OCI-LY1 (cell line): ENCODE measurements at regions not wholly inside any gene's neighbourhood (a gene's known extent, or its start where the extent isn't known, plus 50 kb on each side); places are given as distances from the start of the nearest gene placed in this dataset.

Experiments used
- H2AFZ ChIP-seq: fragments of 200-600 bp; sonication (generic), shearing (Covaris generic); 2 replicates; pipeline ENCODE4 v1.6.0; 2014; ENCODE audit warnings: antibody characterized with exemption, mild to moderate bottlenecking, low read length
- H3F3A ChIP-seq: fragments of 200-600 bp; sonication (generic), shearing (Covaris generic); 2 replicates; pipeline ENCODE4 v1.6.0; 2014; ENCODE audit warnings: mild to moderate bottlenecking, antibody characterized with exemption, low read length, moderate library complexity; ENCODE audit not compliant: insufficient read depth
- H3K27ac ChIP-seq: fragments of 200-600 bp; sonication (generic); 2 replicates; pipeline ENCODE4 v1.5.1; 2014; ENCODE audit warnings: low read length, mixed run types, mild to moderate bottlenecking, low read depth; ENCODE audit not compliant: poor library complexity, severe bottlenecking
- H3K27me3 ChIP-seq: fragments of 200-600 bp; sonication (generic); 2 replicates; pipeline ENCODE4 v1.6.0; 2014; ENCODE audit warnings: antibody characterized with exemption, mild to moderate bottlenecking, low read length, moderate library complexity; ENCODE audit not compliant: insufficient read depth
- H3K36me3 ChIP-seq: fragments of 200-600 bp; sonication (generic); 2 replicates; pipeline ENCODE4 v1.6.1; 2014; ENCODE audit warnings: mild to moderate bottlenecking, antibody characterized with exemption, low read length, moderate library complexity, mixed read lengths; ENCODE audit not compliant: insufficient read depth
- H3K4me1 ChIP-seq: fragments of 200-600 bp; sonication (generic); 2 replicates; pipeline ENCODE4 v1.5.1; 2014; ENCODE audit warnings: mild to moderate bottlenecking, low read length, moderate library complexity; ENCODE audit not compliant: insufficient read depth, severe bottlenecking
- H3K4me2 ChIP-seq: fragments of 200-600 bp; sonication (generic), shearing (Covaris generic); 2 replicates; pipeline ENCODE4 v1.6.1; 2014; ENCODE audit warnings: low read length
- H3K4me3 ChIP-seq: fragments of 200-600 bp; sonication (generic); 2 replicates; pipeline ENCODE4 v1.5.1; 2014; ENCODE audit warnings: low read length, low read depth, mild to moderate bottlenecking, mixed read lengths; ENCODE audit not compliant: poor library complexity, severe bottlenecking
- H3K79me2 ChIP-seq: fragments of 200-600 bp; shearing (Covaris generic); 2 replicates; pipeline ENCODE4 v1.6.1; 2016; ENCODE audit warnings: mixed run types, low read length, mixed read lengths; ENCODE audit not compliant: insufficient read depth
- H3K9ac ChIP-seq: fragments of 200-600 bp; sonication (generic), shearing (Covaris generic); 2 replicates; pipeline ENCODE4 v1.6.1; 2014; ENCODE audit warnings: mild to moderate bottlenecking, low read length, mixed read lengths
- H3K9me2 ChIP-seq: fragments of 200-600 bp; sonication (generic), shearing (Covaris generic); 2 replicates; pipeline ENCODE4 v1.6.1; 2014; ENCODE audit warnings: low read depth, mild to moderate bottlenecking, low read length, mixed read lengths
- H3K9me3 ChIP-seq: fragments of 200-600 bp; shearing (Covaris generic); 2 replicates; pipeline ENCODE4 v1.6.1; 2014; ENCODE audit warnings: low read length, mixed read lengths
- H4K20me1 ChIP-seq: fragments of 200-600 bp; sonication (generic), shearing (Covaris generic); 2 replicates; pipeline ENCODE4 v1.6.0; 2016; ENCODE audit warnings: mild to moderate bottlenecking, low read length; ENCODE audit not compliant: insufficient read depth
- CTCF ChIP-seq: fragments of 200-600 bp; sonication (generic), shearing (Covaris generic); IDR thresholded peaks from 2 replicates; pipeline ENCODE4 v1.5.1; 2017; ENCODE audit warnings: mild to moderate bottlenecking, antibody characterized with exemption, low read length, moderate library complexity, mixed read lengths
- EZH2 ChIP-seq: fragments of 200-600 bp; sonication (generic), shearing (Covaris generic); IDR thresholded peaks from 2 replicates; pipeline ENCODE4 v1.8.0; 2017; ENCODE audit warnings: borderline replicate concordance, mixed run types, mild to moderate bottlenecking, antibody characterized with exemption, low read length, moderate library complexity, mixed read lengths

GRCh38 chr14:95388699-95389098 lies 69.0 kb upstream of the CLMN start:
- H3K79me2 ChIP-seq: no peaks in the 10 kb centered on the region
- H3K27me3 ChIP-seq: no peaks in the 10 kb centered on the region
- no peak overlapping the region for H2AFZ ChIP-seq
- TF ChIP-seq CTCF (no peak), EZH2 (no peak)
- H3K4me2 ChIP-seq: no peak overlapping the region
- no peak overlapping the region for H3K4me3 ChIP-seq
- no peaks in the 10 kb centered on the region for H4K20me1 ChIP-seq
- H3F3A ChIP-seq: no peaks in the 10 kb centered on the region
- H3K36me3 ChIP-seq: no peaks in the 10 kb centered on the region
- H3K9ac ChIP-seq: no peak overlapping the region
- no peaks in the 10 kb centered on the region for H3K9me3 ChIP-seq
- no peaks in the 10 kb centered on the region for H3K4me1 ChIP-seq
- no peak overlapping the region for H3K27ac ChIP-seq
- no peaks in the 10 kb centered on the region for H3K9me2 ChIP-seq

- Histone ChIP-seq H3K79me2 (no peaks in the 10 kb centered on the region), H3K4me2 (no peak overlapping the region), H3K4me1 (no peaks in the 10 kb centered on the region), H3K27ac (no peak overlapping the region), H3K9me2 (no peaks in the 10 kb centered on the region), H3K9me3 (no peaks in the 10 kb centered on the region), H4K20me1 (no peaks in the 10 kb centered on the region), H2AFZ (no peak overlapping the region), H3K36me3 (no peaks in the 10 kb centered on the region), H3K4me3 (no peak overlapping the region), H3K9ac (no peak overlapping the region), H3K27me3 (no peaks in the 10 kb centered on the region), H3F3A (no peaks in the 10 kb centered on the region)
- no peak for TF ChIP-seq CTCF
- no peak for TF ChIP-seq EZH2
Observed at GRCh38 chr14:95387826-95388445, 68.2 kb upstream of the CLMN start.

GRCh38 chr14:95386536-95387095 lies 66.9 kb upstream of the CLMN start:
- Histone ChIP-seq H2AFZ (no peak overlapping the region), H3K9ac (no peak overlapping the region), H3K36me3 (no peaks in the 10 kb centered on the region)

More at GRCh38 chr14:95386536-95387095, 66.9 kb upstream of the CLMN start:
- no peaks in the 10 kb centered on the region for H3K4me1 ChIP-seq
- no peak overlapping the region for H3K4me2 ChIP-seq
- no peaks in the 10 kb centered on the region for H3F3A ChIP-seq
- H3K27me3 ChIP-seq: no peaks in the 10 kb centered on the region; the same call in 1 of the 2 replicates
- H4K20me1 ChIP-seq: no peaks in the 10 kb centered on the region
- H3K4me3 ChIP-seq: no peak overlapping the region
- H3K79me2 ChIP-seq: no peaks in the 10 kb centered on the region
- H3K9me2 ChIP-seq: no peaks in the 10 kb centered on the region
- H3K9me3 ChIP-seq: no peaks in the 10 kb centered on the region
- no peak for TF ChIP-seq CTCF
- no peak overlapping the region for H3K27ac ChIP-seq
